C4-2B (cell line): ENCODE measurements at regions not wholly inside any gene's neighbourhood (a gene's known extent, or its start where the extent isn't known, plus 50 kb on each side); places are given as distances from the start of the nearest gene placed in this dataset.

ENCODE experiments used
- H3K27ac ChIP-seq: fragments of 450-650 bp; 2 replicates; pipeline ENCODE4 v1.5.1; 2017
- CTCF ChIP-seq: fragments of 450-650 bp; conservative IDR thresholded peaks from 2 replicates; pipeline ENCODE4 v1.5.1; 2017; ENCODE audit warnings: mild to moderate bottlenecking
- ZFX ChIP-seq: fragments of 450-650 bp; IDR thresholded peaks from 2 replicates; pipeline ENCODE4 v1.6.1; 2017

GRCh38 chr6:81842254-81842653, 89.8 kb upstream of the TENT5A start:
- H3K27ac ChIP-seq = no peak overlapping the region
- TF ChIP-seq ZFX (no peak), CTCF (no peak)

GRCh38 chr6:81838724-81839426, 86.4 kb upstream of the TENT5A start:
- no peak overlapping the region for H3K27ac ChIP-seq
- TF ChIP-seq CTCF = no peak
- no peak for TF ChIP-seq ZFX

- no peak overlapping the region for H3K27ac ChIP-seq
- TF ChIP-seq ZFX (no peak), CTCF (no peak)
These were observed 85.5 kb upstream of the TENT5A start for GRCh38 chr6:81838031-81838430.

- H3K27ac ChIP-seq = no peak overlapping the region
These were observed 81.7 kb upstream of the TENT5A start for GRCh38 chr6:81834141-81834681.

GRCh38 chr6:81832304-81832703, 79.8 kb upstream of the TENT5A start:
- no peak overlapping the region for H3K27ac ChIP-seq
- TF ChIP-seq CTCF (no peak), ZFX (no peak)

More at GRCh38 chr6:81834141-81834681, 81.7 kb upstream of the TENT5A start:
- TF ChIP-seq CTCF (no peak), ZFX (no peak)

- H3K27ac ChIP-seq = no peak overlapping the region
- TF ChIP-seq ZFX = no peak
- no peak for TF ChIP-seq CTCF
These were observed 78.8 kb upstream of the TENT5A start for GRCh38 chr6:81831274-81831673.

- no peak for TF ChIP-seq ZFX
- no peak for TF ChIP-seq CTCF
- H3K27ac ChIP-seq = no peak overlapping the region
These were observed 74.3 kb upstream of the TENT5A start for GRCh38 chr6:81826784-81827183.
